ENCODE measurements at regions not wholly inside any gene's neighbourhood (a gene's known extent, or its start where the extent isn't known, plus 50 kb on each side); places are given as distances from the start of the nearest gene placed in this dataset.

GRCh38 chr2:145939949-145940348 is 1420.0 kb upstream of the ZEB2 start:
- H3K4me3 ChIP-seq (ENCODE audit: control insufficient read depth, low read depth, low read length): no peak overlapping the region
- no peak for TF ChIP-seq CTCF (IDR thresholded peaks at IDR 0.05; ENCODE audit: control insufficient read depth, insufficient read depth, low read depth, low read length, missing control alignments)
- DNase-seq (ENCODE audit: low read depth): no peak

- no peak for TF ChIP-seq CTCF (IDR thresholded peaks at IDR 0.05; ENCODE audit: control insufficient read depth, insufficient read depth, low read depth, low read length, missing control alignments)
- no peak for DNase-seq (ENCODE audit: low read depth)
- H3K4me3 ChIP-seq (ENCODE audit: control insufficient read depth, low read depth, low read length): no peak overlapping the region
Observed at GRCh38 chr2:145935016-145935415, 1415.1 kb upstream of the ZEB2 start.

- TF ChIP-seq CTCF (IDR thresholded peaks at IDR 0.05; ENCODE audit: control insufficient read depth, insufficient read depth, low read depth, low read length, missing control alignments): no peak
- no peak for DNase-seq (ENCODE audit: low read depth)
- H3K4me3 ChIP-seq (ENCODE audit: control insufficient read depth, low read depth, low read length): no peak overlapping the region
Observed at GRCh38 chr2:145931781-145932395, 1412.0 kb upstream of the ZEB2 start.

GRCh38 chr2:145930318-145930717 is 1410.4 kb upstream of the ZEB2 start:
- H3K4me3 ChIP-seq (ENCODE audit: control insufficient read depth, low read depth, low read length): no peak overlapping the region
- no peak for TF ChIP-seq CTCF (IDR thresholded peaks at IDR 0.05; ENCODE audit: control insufficient read depth, insufficient read depth, low read depth, low read length, missing control alignments)
- DNase-seq (ENCODE audit: low read depth): no peak

- no peak for DNase-seq (ENCODE audit: low read depth)
- H3K4me3 ChIP-seq (ENCODE audit: control insufficient read depth, low read depth, low read length): no peak overlapping the region
- TF ChIP-seq CTCF (IDR thresholded peaks at IDR 0.05; ENCODE audit: control insufficient read depth, insufficient read depth, low read depth, low read length, missing control alignments): no peak
Observed at GRCh38 chr2:145927131-145927950, 1407.4 kb upstream of the ZEB2 start.

GRCh38 chr2:145925591-145925990 is 1405.7 kb upstream of the ZEB2 start:
- TF ChIP-seq CTCF (IDR thresholded peaks at IDR 0.05; ENCODE audit: control insufficient read depth, insufficient read depth, low read depth, low read length, missing control alignments): no peak
- no peak overlapping the region for H3K4me3 ChIP-seq (ENCODE audit: control insufficient read depth, low read depth, low read length)
- no peak for DNase-seq (ENCODE audit: low read depth)
